ENCODE measurements at regions not wholly inside any gene's neighbourhood (a gene's known extent, or its start where the extent isn't known, plus 50 kb on each side); places are given as distances from the start of the nearest gene placed in this dataset.

GRCh38 chr4:1538096-1538410 is 131.8 kb upstream of the NKX1-1 start:
- TF ChIP-seq EZH2 (IDR thresholded peaks at IDR 0.05; ENCODE audit: borderline replicate concordance, insufficient read depth, low read depth, low read length, poor library complexity, severe bottlenecking) (no peak), CTCF (IDR thresholded peaks at IDR 0.05) (no peak)
